ENCODE measurements at regions not wholly inside any gene's neighbourhood (a gene's known extent, or its start where the extent isn't known, plus 50 kb on each side); places are given as distances from the start of the nearest gene placed in this dataset.

GRCh38 chr3:109225516-109225915 lies 89.0 kb downstream of the C3orf85 start:
- no TSS peak for BruUV-seq (replicated peaks)
- Histone ChIP-seq H3K27me3 (ENCODE audit: control insufficient read depth, insufficient read depth, low read length) (no peaks in the 10 kb centered on the region), H3K9me3 (ENCODE audit: control insufficient read depth, insufficient read depth, low read depth, low read length) (no peaks in the 10 kb centered on the region), H3K27ac (ENCODE audit: low read length) (no peak overlapping the region), H3K36me3 (ENCODE audit: control insufficient read depth, insufficient read depth, low read length) (no peaks in the 10 kb centered on the region), H3K4me1 (ENCODE audit: control insufficient read depth, insufficient read depth, low read length) (no peaks in the 10 kb centered on the region), H3K4me3 (ENCODE audit: low read depth in 2 of 2, low read length in 2 of 2) (no peak overlapping the region)
- ATAC-seq (no peak), DNase-seq (ENCODE audit: low read depth, low spot score) (no peak)
- ChIA-PET CTCF (no interaction called here), POLR2A (no interaction called here)
- intact Hi-C loops (cut with micrococcal nuclease; ENCODE audit: unreplicated experiment) = no loop called here
- in situ Hi-C loops (cut with HindIII; ENCODE audit: low pct_unique_long_range_greater_than_20kb, low sequenced_read_pairs) = no loop called here
- TF ChIP-seq POLR2AphosphoS5 (IDR thresholded peaks at IDR 0.05; ENCODE audit: low read depth, low read length) (no peak), REST (IDR thresholded peaks at IDR 0.05; ENCODE audit: insufficient read depth in 1 of 2, low read depth in 2 of 2, low read length in 1 of 2) (no peak), CTCF (IDR thresholded peaks at IDR 0.05) (no peak), TCF7L2 (IDR thresholded peaks at IDR 0.05; ENCODE audit: low read depth, low read length) (no peak), SIN3A (IDR thresholded peaks at IDR 0.05; ENCODE audit: borderline replicate concordance, insufficient read depth, low read depth, low read length) (no peak)

GRCh38 chr3:109228391-109229080 lies 87.8 kb downstream of the DPPA2 start:
- ChIA-PET POLR2A (no interaction called here), CTCF (no interaction called here)
- intact Hi-C loops (cut with micrococcal nuclease; ENCODE audit: unreplicated experiment) (no loop called here), in situ Hi-C loops (cut with HindIII; ENCODE audit: low pct_unique_long_range_greater_than_20kb, low sequenced_read_pairs) (no loop called here)
- no peak overlapping the region for H3K4me3 ChIP-seq (ENCODE audit: low read depth in 2 of 2, low read length in 2 of 2)
- no peaks in the 10 kb centered on the region for H3K36me3 ChIP-seq (ENCODE audit: control insufficient read depth, insufficient read depth, low read length)
- DNase-seq (ENCODE audit: low read depth, low spot score) (no peak), ATAC-seq (no peak)
- H3K27me3 ChIP-seq (ENCODE audit: control insufficient read depth, insufficient read depth, low read length) = no peaks in the 10 kb centered on the region
- BruUV-seq (replicated peaks) = no TSS peak
- H3K4me1 ChIP-seq (ENCODE audit: control insufficient read depth, insufficient read depth, low read length) = no peaks in the 10 kb centered on the region
- H3K9me3 ChIP-seq (ENCODE audit: control insufficient read depth, insufficient read depth, low read depth, low read length) = no peaks in the 10 kb centered on the region
- no peak overlapping the region for H3K27ac ChIP-seq (ENCODE audit: low read length)
- TF ChIP-seq POLR2AphosphoS5 (IDR thresholded peaks at IDR 0.05; ENCODE audit: low read depth, low read length) = no peak
- TF ChIP-seq REST (IDR thresholded peaks at IDR 0.05; ENCODE audit: insufficient read depth in 1 of 2, low read depth in 2 of 2, low read length in 1 of 2) = no peak
- no peak for TF ChIP-seq SIN3A (IDR thresholded peaks at IDR 0.05; ENCODE audit: borderline replicate concordance, insufficient read depth, low read depth, low read length)
- no peak for TF ChIP-seq TCF7L2 (IDR thresholded peaks at IDR 0.05; ENCODE audit: low read depth, low read length)
- no peak for TF ChIP-seq CTCF (IDR thresholded peaks at IDR 0.05)
